BLaER1 (cell line): ENCODE measurements at regions not wholly inside any gene's neighbourhood (a gene's known extent, or its start where the extent isn't known, plus 50 kb on each side); places are given as distances from the start of the nearest gene placed in this dataset.

Experiments used
- H3K27ac ChIP-seq: shearing (Covaris generic); formaldehyde crosslinking; 2 replicates; pipeline ENCODE4 v1.8.1; 2022
- H3K27me3 ChIP-seq: shearing (Covaris generic); formaldehyde crosslinking; 2 replicates; pipeline ENCODE4 v1.8.1; 2022
- H3K36me3 ChIP-seq: shearing (Covaris generic); formaldehyde crosslinking; 2 replicates; pipeline ENCODE4 v1.8.1; 2022
- H3K4me1 ChIP-seq: shearing (Covaris generic); formaldehyde crosslinking; 2 replicates; pipeline ENCODE4 v1.8.1; 2022
- H3K4me2 ChIP-seq: shearing (Covaris generic); formaldehyde crosslinking; 2 replicates; pipeline ENCODE4 v1.8.1; 2022
- H3K4me3 ChIP-seq: shearing (Covaris generic); formaldehyde crosslinking; 2 replicates; pipeline ENCODE4 v1.8.1; 2022
- H3K9ac ChIP-seq: shearing (Covaris generic); formaldehyde crosslinking; 2 replicates; pipeline ENCODE4 v1.8.1; 2022
- H3K9me3 ChIP-seq: shearing (Covaris generic); formaldehyde crosslinking; 2 replicates; pipeline ENCODE4 v1.8.1; 2022
- H4K20me1 ChIP-seq: shearing (Covaris generic); formaldehyde crosslinking; 2 replicates; pipeline ENCODE4 v1.8.1; 2022
- Cebpa-rat ChIP-seq: shearing (Covaris generic); IDR thresholded peaks from 2 replicates; pipeline ENCODE4 v1.8.1; 2022

- H3K36me3 ChIP-seq, result no peaks in the 10 kb centered on the region
- TF ChIP-seq Cebpa-rat, result no peak
- H4K20me1 ChIP-seq, result no peaks in the 10 kb centered on the region
- H3K4me3 ChIP-seq, result no peak overlapping the region
- H3K4me2 ChIP-seq, result no peak overlapping the region
- H3K4me1 ChIP-seq, result no peaks in the 10 kb centered on the region
- peaks cover 4% of the 10 kb centered on the region; the same call in 1 of the 2 replicates for H3K9me3 ChIP-seq
- H3K27me3 ChIP-seq, result no peaks in the 10 kb centered on the region
- H3K9ac ChIP-seq, result no peak overlapping the region
- no peak overlapping the region for H3K27ac ChIP-seq
Measured at GRCh38 chr3:177510693-177511216, 313.5 kb upstream of the TBL1XR1 start.

GRCh38 chr3:177512945-177513814 lies 315.9 kb upstream of the TBL1XR1 start:
- Histone ChIP-seq H3K9ac (no peak overlapping the region), H3K9me3 (no peaks in the 10 kb centered on the region), H3K4me1 (peaks cover 7% of the 10 kb centered on the region), H3K36me3 (no peaks in the 10 kb centered on the region), H3K27me3 (no peaks in the 10 kb centered on the region), H4K20me1 (no peaks in the 10 kb centered on the region), H3K4me2 (no peak overlapping the region), H3K27ac (no peak overlapping the region), H3K4me3 (no peak overlapping the region)
- no peak for TF ChIP-seq Cebpa-rat

GRCh38 chr3:177513815-177514610 lies 316.7 kb upstream of the TBL1XR1 start:
- H3K27me3 ChIP-seq, result no peaks in the 10 kb centered on the region
- H3K4me2 ChIP-seq, result no peak overlapping the region
- no peaks in the 10 kb centered on the region for H3K36me3 ChIP-seq
- TF ChIP-seq Cebpa-rat, result no peak
- no peak overlapping the region for H3K4me3 ChIP-seq
- H3K9ac ChIP-seq, result no peak overlapping the region
- H3K4me1 ChIP-seq, result peaks cover 7% of the 10 kb centered on the region
- no peaks in the 10 kb centered on the region for H4K20me1 ChIP-seq
- no peak overlapping the region for H3K27ac ChIP-seq
- H3K9me3 ChIP-seq, result 0 out of 2 replicates have a peak, but pooled peaks cover 4% of the 10 kb centered on the region

GRCh38 chr3:177514611-177515499 lies 317.6 kb upstream of the TBL1XR1 start:
- H3K36me3 ChIP-seq, result no peaks in the 10 kb centered on the region
- no peak overlapping the region for H3K27ac ChIP-seq
- H3K4me2 ChIP-seq, result no peak overlapping the region
- peaks cover 7% of the 10 kb centered on the region for H3K4me1 ChIP-seq
- TF ChIP-seq Cebpa-rat, result no peak
- H3K9ac ChIP-seq, result no peak overlapping the region
- no peak overlapping the region for H3K4me3 ChIP-seq
- no peaks in the 10 kb centered on the region for H4K20me1 ChIP-seq
- peaks cover 11% of the 10 kb centered on the region for H3K9me3 ChIP-seq
- no peaks in the 10 kb centered on the region for H3K27me3 ChIP-seq

- TF ChIP-seq Cebpa-rat, result no peak
- Histone ChIP-seq H3K4me3 (no peak overlapping the region), H3K9me3 (peaks cover 20% of the 10 kb centered on the region), H3K27me3 (no peaks in the 10 kb centered on the region), H3K4me2 (no peak overlapping the region), H4K20me1 (no peaks in the 10 kb centered on the region), H3K27ac (no peak overlapping the region), H3K4me1 (peaks cover 7% of the 10 kb centered on the region), H3K9ac (no peak overlapping the region), H3K36me3 (no peaks in the 10 kb centered on the region)
Measured at GRCh38 chr3:177515786-177516157, 318.5 kb upstream of the TBL1XR1 start.

GRCh38 chr3:177516158-177517011 lies 319.1 kb upstream of the TBL1XR1 start:
- Histone ChIP-seq H3K4me3 (no peak overlapping the region), H3K36me3 (no peaks in the 10 kb centered on the region), H4K20me1 (no peaks in the 10 kb centered on the region), H3K4me2 (no peak overlapping the region; the same call in 1 of the 2 replicates), H3K4me1 (peaks cover 7% of the 10 kb centered on the region), H3K27me3 (no peaks in the 10 kb centered on the region), H3K9ac (no peak overlapping the region), H3K9me3 (peaks cover 26% of the 10 kb centered on the region), H3K27ac (no peak overlapping the region)
- TF ChIP-seq Cebpa-rat, result no peak

- H3K4me3 ChIP-seq, result no peak overlapping the region
- peaks cover 35% of the 10 kb centered on the region for H3K9me3 ChIP-seq
- H3K4me1 ChIP-seq, result peaks cover 7% of the 10 kb centered on the region
- H3K4me2 ChIP-seq, result no peak overlapping the region
- no peak overlapping the region for H3K9ac ChIP-seq
- TF ChIP-seq Cebpa-rat, result no peak
- H3K27me3 ChIP-seq, result no peaks in the 10 kb centered on the region
- H3K36me3 ChIP-seq, result no peaks in the 10 kb centered on the region
- no peaks in the 10 kb centered on the region for H4K20me1 ChIP-seq
- no peak overlapping the region for H3K27ac ChIP-seq
Measured at GRCh38 chr3:177517906-177518305, 320.6 kb upstream of the TBL1XR1 start.

GRCh38 chr3:177519588-177519987 lies 322.3 kb upstream of the TBL1XR1 start:
- TF ChIP-seq Cebpa-rat, result no peak
- Histone ChIP-seq H3K36me3 (no peaks in the 10 kb centered on the region), H3K4me3 (no peak overlapping the region), H3K27ac (0 out of 2 replicates have a peak overlapping the region, but pooled peaks have one; percentile 9), H3K27me3 (no peaks in the 10 kb centered on the region), H4K20me1 (no peaks in the 10 kb centered on the region), H3K4me1 (peaks cover 7% of the 10 kb centered on the region), H3K4me2 (no peak overlapping the region), H3K9ac (no peak overlapping the region), H3K9me3 (peaks cover 43% of the 10 kb centered on the region)

GRCh38 chr3:177521305-177521704 lies 324.0 kb upstream of the TBL1XR1 start:
- Histone ChIP-seq H3K27me3 (no peaks in the 10 kb centered on the region), H3K36me3 (no peaks in the 10 kb centered on the region), H3K4me1 (peaks cover 14% of the 10 kb centered on the region), H3K27ac (no peak overlapping the region), H3K4me2 (no peak overlapping the region), H3K4me3 (no peak overlapping the region), H3K9ac (no peak overlapping the region), H3K9me3 (peaks cover 49% of the 10 kb centered on the region), H4K20me1 (no peaks in the 10 kb centered on the region)
- no peak for TF ChIP-seq Cebpa-rat
